Neural crest cell (in vitro differentiated cells): ENCODE measurements at regions not wholly inside any gene's neighbourhood (a gene's known extent, or its start where the extent isn't known, plus 50 kb on each side); places are given as distances from the start of the nearest gene placed in this dataset.

Source experiments
- DNase-seq: peaks from one replicate; pipeline ENCODE4 v3.0.0; 2021; ENCODE audit warnings: low read depth, mixed read lengths, low spot score
- H3K27ac Mint-ChIP-seq: one replicate; pipeline ENCODE4 v1.8.0; 2021; ENCODE audit warnings: mild to moderate bottlenecking, mixed read lengths; ENCODE audit not compliant: unreplicated experiment
- H3K27me3 Mint-ChIP-seq: 2 replicates; pipeline ENCODE4 v1.8.0; 2021; ENCODE audit warnings: low read depth, mild to moderate bottlenecking, mixed read lengths
- H3K36me3 Mint-ChIP-seq: 2 replicates; pipeline ENCODE4 v1.8.0; 2021; ENCODE audit warnings: low read depth, mild to moderate bottlenecking, mixed read lengths
- H3K4me1 Mint-ChIP-seq: 2 replicates; pipeline ENCODE4 v1.8.0; 2021; ENCODE audit warnings: mixed read lengths
- H3K4me3 Mint-ChIP-seq: one replicate; pipeline ENCODE4 v1.8.0; 2021; ENCODE audit warnings: mild to moderate bottlenecking, mixed read lengths
- H3K9me3 Mint-ChIP-seq: 2 replicates; pipeline ENCODE4 v1.8.0; 2021; ENCODE audit warnings: mixed read lengths
- CTCF ChIP-seq: fragments of 200-600 bp; sonication (generic); conservative IDR thresholded peaks from 2 replicates; pipeline ENCODE4 v1.5.0; 2021; ENCODE audit warnings: antibody characterized with exemption, mild to moderate bottlenecking

GRCh38 chr5:20370061-20370460 lies 382.1 kb upstream of the CDH18 start:
- DNase-seq: no peak
- no peaks in the 10 kb centered on the region for H3K36me3 Mint-ChIP-seq
- H3K4me1 Mint-ChIP-seq: peaks cover 21% of the 10 kb centered on the region
- TF ChIP-seq CTCF: no peak
- no peaks in the 10 kb centered on the region for H3K27me3 Mint-ChIP-seq
- H3K9me3 Mint-ChIP-seq: peaks cover 2% of the 10 kb centered on the region
- no peak overlapping the region for H3K4me3 Mint-ChIP-seq
- no peak overlapping the region for H3K27ac Mint-ChIP-seq

GRCh38 chr5:20369518-20369885 lies 381.5 kb upstream of the CDH18 start:
- Mint-ChIP-seq H3K4me3 (no peak overlapping the region), H3K36me3 (no peaks in the 10 kb centered on the region), H3K27ac (no peak overlapping the region), H3K9me3 (peaks cover 2% of the 10 kb centered on the region), H3K27me3 (no peaks in the 10 kb centered on the region), H3K4me1 (peaks cover 21% of the 10 kb centered on the region)
- no peak for TF ChIP-seq CTCF
- no peak for DNase-seq

DNA sequence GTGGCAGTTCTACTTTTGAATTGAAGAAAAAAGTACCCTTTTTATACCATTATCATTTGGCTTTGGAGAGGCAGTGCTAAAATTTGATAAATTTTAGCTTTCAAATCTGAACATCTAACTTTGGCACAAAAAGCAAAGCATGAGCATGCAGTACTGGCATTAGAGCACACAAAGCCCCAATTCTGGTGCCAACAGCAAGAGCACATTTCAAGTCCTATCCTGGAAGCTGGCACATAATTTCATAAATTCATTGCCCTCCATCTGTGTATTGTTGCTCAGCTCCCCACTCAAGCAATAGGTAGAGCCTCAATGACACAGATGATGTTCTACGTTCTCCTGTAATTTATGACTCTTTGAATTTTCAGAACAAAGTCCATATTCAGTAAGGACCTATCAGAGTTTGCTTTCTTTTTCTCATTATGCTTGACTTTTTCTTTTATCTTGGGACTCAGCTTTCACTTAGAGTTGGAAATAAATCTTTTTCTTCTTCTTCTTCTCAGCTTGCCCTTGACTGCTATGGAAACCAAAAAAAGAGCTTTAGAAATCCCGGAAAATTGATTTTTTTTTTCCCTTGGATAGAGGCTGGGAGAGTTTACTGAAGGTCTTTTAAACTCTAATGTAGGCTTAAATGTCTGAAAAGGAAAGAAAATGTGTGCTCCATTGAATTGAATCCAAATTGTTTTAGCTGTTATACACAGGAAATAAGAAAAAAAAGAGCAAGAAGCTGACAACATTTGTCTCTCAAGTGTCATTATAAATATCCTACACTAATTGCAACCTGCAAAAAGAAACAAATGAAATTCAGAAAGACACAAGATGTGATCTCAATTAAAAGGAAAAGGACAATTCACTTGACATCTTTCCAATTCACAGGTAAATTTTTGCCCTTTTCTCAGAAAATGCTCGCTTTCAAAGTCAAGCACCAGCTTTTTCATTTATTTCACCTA lies 380.8 kb upstream of the CDH18 start:
- peaks cover 21% of the 10 kb centered on the region for H3K4me1 Mint-ChIP-seq
- peaks cover 2% of the 10 kb centered on the region for H3K9me3 Mint-ChIP-seq
- no peak overlapping the region for H3K4me3 Mint-ChIP-seq
- no peak for DNase-seq
- no peak overlapping the region for H3K27ac Mint-ChIP-seq
- H3K36me3 Mint-ChIP-seq: no peaks in the 10 kb centered on the region
- H3K27me3 Mint-ChIP-seq: no peaks in the 10 kb centered on the region
- TF ChIP-seq CTCF: no peak

- no peak for DNase-seq
- no peak for TF ChIP-seq CTCF
- no peak overlapping the region for H3K4me3 Mint-ChIP-seq
- no peaks in the 10 kb centered on the region for H3K27me3 Mint-ChIP-seq
- peaks cover 2% of the 10 kb centered on the region for H3K9me3 Mint-ChIP-seq
- H3K4me1 Mint-ChIP-seq: peaks cover 21% of the 10 kb centered on the region
- no peak overlapping the region for H3K27ac Mint-ChIP-seq
- no peaks in the 10 kb centered on the region for H3K36me3 Mint-ChIP-seq
Observed at GRCh38 chr5:20367178-20367577, 379.2 kb upstream of the CDH18 start.

- Mint-ChIP-seq H3K27ac (no peak overlapping the region), H3K36me3 (no peaks in the 10 kb centered on the region), H3K4me3 (no peak overlapping the region), H3K4me1 (no peaks in the 10 kb centered on the region), H3K27me3 (no peaks in the 10 kb centered on the region), H3K9me3 (no peaks in the 10 kb centered on the region)
- TF ChIP-seq CTCF: no peak
- no peak for DNase-seq
Observed at GRCh38 chr5:20360263-20360662, 372.3 kb upstream of the CDH18 start.
